Stimulated activated CD4-positive, alpha-beta T cell treated with anti-CD3 and anti-CD28 coated beads, Interleukin-12 subunit alpha, Interleukin-12 subunit beta, amount 100 ng/mL, for 4 hours (primary cell): ENCODE measurements at regions not wholly inside any gene's neighbourhood (a gene's known extent, or its start where the extent isn't known, plus 50 kb on each side); places are given as distances from the start of the nearest gene placed in this dataset.

ENCODE experiments used
- DNase-seq: peaks from one replicate; pipeline ENCODE4 v3.0.0-alpha.2; 2020

GRCh38 chr16:62909597-62909996, 873.4 kb upstream of the CDH8 start:
- DNase-seq, result no peak

GRCh38 chr16:62907562-62907961, 871.3 kb upstream of the CDH8 start:
- no peak for DNase-seq

GRCh38 chr16:62903961-62904502, 867.8 kb upstream of the CDH8 start:
- no peak for DNase-seq

GRCh38 chr16:62899737-62900136, 863.5 kb upstream of the CDH8 start:
- no peak for DNase-seq

- DNase-seq, result no peak
Measured at GRCh38 chr16:62889097-62889496, 852.9 kb upstream of the CDH8 start.

- no peak for DNase-seq
Measured at GRCh38 chr16:62883509-62883908, 847.3 kb upstream of the CDH8 start.

GRCh38 chr16:62882552-62883221, 846.4 kb upstream of the CDH8 start:
- DNase-seq, result no peak

- DNase-seq, result no peak
Measured at GRCh38 chr16:62876133-62876532, 839.9 kb upstream of the CDH8 start.

- DNase-seq, result no peak
Measured at GRCh38 chr16:62872339-62872738, 836.1 kb upstream of the CDH8 start.

- DNase-seq, result no peak
Measured at GRCh38 chr16:62870554-62870953, 834.3 kb upstream of the CDH8 start.

- DNase-seq, result no peak
Measured at GRCh38 chr16:62869837-62870236, 833.6 kb upstream of the CDH8 start.

- no peak for DNase-seq
Measured at GRCh38 chr16:62863139-62863538, 826.9 kb upstream of the CDH8 start.

- no peak for DNase-seq
Measured at GRCh38 chr16:62853887-62854286, 817.6 kb upstream of the CDH8 start.

GRCh38 chr16:62846399-62847057, 810.3 kb upstream of the CDH8 start:
- DNase-seq, result no peak

GRCh38 chr16:62832214-62832613, 796.0 kb upstream of the CDH8 start:
- DNase-seq, result no peak

GRCh38 chr16:62831235-62831850, 795.1 kb upstream of the CDH8 start:
- no peak for DNase-seq

GRCh38 chr16:62829607-62830006, 793.4 kb upstream of the CDH8 start:
- DNase-seq, result no peak

- DNase-seq, result no peak
Measured at GRCh38 chr16:62829084-62829483, 792.8 kb upstream of the CDH8 start.

- no peak for DNase-seq
Measured at GRCh38 chr16:62821824-62822223, 785.6 kb upstream of the CDH8 start.

- DNase-seq, result no peak
Measured at GRCh38 chr16:62816971-62817519, 780.8 kb upstream of the CDH8 start.

- DNase-seq, result no peak
Measured at GRCh38 chr16:62814891-62815290, 778.7 kb upstream of the CDH8 start.

- no peak for DNase-seq
Measured at GRCh38 chr16:62805221-62805857, 769.1 kb upstream of the CDH8 start.

- no peak for DNase-seq
Measured at GRCh38 chr16:62794724-62795123, 758.5 kb upstream of the CDH8 start.
